ENCODE measurements at regions not wholly inside any gene's neighbourhood (a gene's known extent, or its start where the extent isn't known, plus 50 kb on each side); places are given as distances from the start of the nearest gene placed in this dataset.

- no peak for DNase-seq (ENCODE audit: low read depth)
These were observed 224.4 kb upstream of the GALNT17 start for GRCh38 chr7:70907259-70908247.

GRCh38 chr7:70913924-70914323 lies 218.0 kb upstream of the GALNT17 start:
- DNase-seq (ENCODE audit: low read depth): no peak

- DNase-seq (ENCODE audit: low read depth): no peak
These were observed 216.9 kb upstream of the GALNT17 start for GRCh38 chr7:70915067-70915466.

- DNase-seq (ENCODE audit: low read depth): no peak
These were observed 212.4 kb upstream of the GALNT17 start for GRCh38 chr7:70919481-70920073.

- DNase-seq (ENCODE audit: low read depth): no peak
These were observed 211.1 kb upstream of the GALNT17 start for GRCh38 chr7:70920876-70921275.

- DNase-seq (ENCODE audit: low read depth): no peak
These were observed 208.6 kb upstream of the GALNT17 start for GRCh38 chr7:70923181-70923845.

GRCh38 chr7:70925411-70926115 lies 206.4 kb upstream of the GALNT17 start:
- no peak for DNase-seq (ENCODE audit: low read depth)

- no peak for DNase-seq (ENCODE audit: low read depth)
These were observed 205.3 kb upstream of the GALNT17 start for GRCh38 chr7:70926666-70927065.

GRCh38 chr7:70935311-70935710 lies 196.6 kb upstream of the GALNT17 start:
- no peak for DNase-seq (ENCODE audit: low read depth)

- no peak for DNase-seq (ENCODE audit: low read depth)
These were observed 196.1 kb upstream of the GALNT17 start for GRCh38 chr7:70935854-70936253.

- DNase-seq (ENCODE audit: low read depth): no peak
These were observed 194.5 kb upstream of the GALNT17 start for GRCh38 chr7:70937424-70937823.

- DNase-seq (ENCODE audit: low read depth): no peak
These were observed 191.3 kb upstream of the GALNT17 start for GRCh38 chr7:70940597-70940996.

- no peak for DNase-seq (ENCODE audit: low read depth)
These were observed 189.2 kb upstream of the GALNT17 start for GRCh38 chr7:70942791-70943190.

- DNase-seq (ENCODE audit: low read depth): no peak
These were observed 187.4 kb upstream of the GALNT17 start for GRCh38 chr7:70944516-70944915.

- no peak for DNase-seq (ENCODE audit: low read depth)
These were observed 184.8 kb upstream of the GALNT17 start for GRCh38 chr7:70947181-70947580.

GRCh38 chr7:70949862-70950261 lies 182.1 kb upstream of the GALNT17 start:
- DNase-seq (ENCODE audit: low read depth): no peak

- no peak for DNase-seq (ENCODE audit: low read depth)
These were observed 180.5 kb upstream of the GALNT17 start for GRCh38 chr7:70951271-70951962.

GRCh38 chr7:70952311-70952710 lies 179.6 kb upstream of the GALNT17 start:
- DNase-seq (ENCODE audit: low read depth): no peak

GRCh38 chr7:70953331-70953741 lies 178.6 kb upstream of the GALNT17 start:
- no peak for DNase-seq (ENCODE audit: low read depth)

GRCh38 chr7:70953796-70954195 lies 178.1 kb upstream of the GALNT17 start:
- DNase-seq (ENCODE audit: low read depth): no peak

- no peak for DNase-seq (ENCODE audit: low read depth)
These were observed 159.3 kb upstream of the GALNT17 start for GRCh38 chr7:70972693-70973092.

- no peak for DNase-seq (ENCODE audit: low read depth)
These were observed 156.2 kb upstream of the GALNT17 start for GRCh38 chr7:70975754-70976153.

Data from stimulated activated CD8-positive, alpha-beta memory T cell treated with anti-CD3 and anti-CD28 coated beads, Interleukin-4, amount 100 ng/mL, for 24 hours (primary cell).